Panc1 (cell line): ENCODE measurements at regions not wholly inside any gene's neighbourhood (a gene's known extent, or its start where the extent isn't known, plus 50 kb on each side); places are given as distances from the start of the nearest gene placed in this dataset.

Experiments used
- ATAC-seq: fragments of 200-7000 bp; cut with Tn5 transposase; 2 replicates; pipeline ENCODE4 v1.9.1; 2020; ENCODE audit warnings: mild to moderate bottlenecking, moderate library complexity
- BruUV-seq: library from RNA; stranded (reverse); fragments of 400-500 nt; replicated peaks from 2 replicates; lab custom pipeline; 2021; lab: Mats Ljungman, UMichigan
- CTCF ChIA-PET: fragments of 300-600 bp; sonication (Branson Sonifier 250); formaldehyde crosslinking; loops from one replicate; lab custom pipeline; 2022; ENCODE audit warnings: antibody characterized with exemption; lab: Charles Lee
- POLR2A ChIA-PET: fragments of 300-600 bp; sonication (Branson Sonifier 250); formaldehyde crosslinking; loops from one replicate; lab custom pipeline; 2022; ENCODE audit warnings: antibody characterized with exemption; lab: Charles Lee
- DNase-seq: peaks from one replicate; pipeline ENCODE4 v3.0.0-alpha.2; 2010; ENCODE audit warnings: low read depth, low spot score
- H3K27ac ChIP-seq: 2 replicates; pipeline ENCODE4 v1.5.1; 2011; ENCODE audit warnings: mild to moderate bottlenecking, low read length, inconsistent platforms
- H3K27me3 ChIP-seq: fragments of 200-500 bp; sonication (Bioruptor generic); 2 replicates; pipeline ENCODE4 v1.6.0; 2014; ENCODE audit warnings: low read length, inconsistent platforms; ENCODE audit not compliant: control insufficient read depth, insufficient read depth
- H3K36me3 ChIP-seq: fragments of 200-500 bp; sonication (Bioruptor generic); 2 replicates; pipeline ENCODE4 v1.5.1; 2014; ENCODE audit warnings: inconsistent platforms, mild to moderate bottlenecking, low read length, moderate library complexity; ENCODE audit not compliant: control insufficient read depth, insufficient read depth
- H3K4me1 ChIP-seq: 2 replicates; pipeline ENCODE4 v1.5.1; 2011; ENCODE audit warnings: inconsistent platforms, mild to moderate bottlenecking, low read length, moderate library complexity; ENCODE audit not compliant: control insufficient read depth, insufficient read depth
- H3K4me3 ChIP-seq, 2 experiments: 2 replicates each; pipeline ENCODE4 v1.5.1; 2011 to 2012; ENCODE audit warnings: low read depth in 2 of 2, low read length in 2 of 2, mild to moderate bottlenecking in 2 of 2, inconsistent platforms in 1 of 2, moderate library complexity in 1 of 2
- H3K9me3 ChIP-seq: fragments of 200-500 bp; sonication (Bioruptor generic); 2 replicates; pipeline ENCODE4 v1.5.1; 2014; ENCODE audit warnings: low read depth, mild to moderate bottlenecking, inconsistent platforms, low read length, moderate library complexity; ENCODE audit not compliant: control insufficient read depth, insufficient read depth
- POLR2AphosphoS5 ChIP-seq: IDR thresholded peaks from 2 replicates; pipeline ENCODE4 v1.6.1; 2012; ENCODE audit warnings: mild to moderate bottlenecking, low read depth, low read length, moderate library complexity
- SIN3A ChIP-seq: IDR thresholded peaks from 2 replicates; pipeline ENCODE4 v1.6.1; 2012; ENCODE audit warnings: low read depth, mild to moderate bottlenecking, low read length, moderate library complexity, borderline replicate concordance; ENCODE audit not compliant: insufficient read depth
- TCF7L2 ChIP-seq: IDR thresholded peaks from 2 replicates; pipeline ENCODE4 v1.6.1; 2011; ENCODE audit warnings: mild to moderate bottlenecking, low read depth, low read length, inconsistent platforms
- in situ Hi-C: cut with HindIII; loops from 2 replicates; pipeline ENCODE4 v1.10.0; 2016; ENCODE audit warnings: low sequenced_read_pairs, low pct_unique_long_range_greater_than_20kb
- intact Hi-C: fragments of 100-400 bp; cut with micrococcal nuclease; formaldehyde crosslinking; loops from one replicate; pipeline ENCODE4 v1.10.0; 2022; ENCODE audit not compliant: unreplicated experiment
- TF ChIP-seq, protein P1 (sequence below): fragments of 450-650 bp; IDR thresholded peaks from 2 replicates; pipeline ENCODE4 v1.5.1; 2017; ENCODE audit warnings: mild to moderate bottlenecking
- TF ChIP-seq, protein P2 (sequence below), 2 experiments: IDR thresholded peaks; 2 replicates each; pipeline ENCODE4 v1.6.1; 2011 to 2012; ENCODE audit warnings: low read depth in 2 of 2, control low read depth in 1 of 2, low read length in 1 of 2, mild to moderate bottlenecking in 1 of 2, moderate library complexity in 1 of 2; ENCODE audit not compliant: insufficient read depth in 1 of 2

DNA sequence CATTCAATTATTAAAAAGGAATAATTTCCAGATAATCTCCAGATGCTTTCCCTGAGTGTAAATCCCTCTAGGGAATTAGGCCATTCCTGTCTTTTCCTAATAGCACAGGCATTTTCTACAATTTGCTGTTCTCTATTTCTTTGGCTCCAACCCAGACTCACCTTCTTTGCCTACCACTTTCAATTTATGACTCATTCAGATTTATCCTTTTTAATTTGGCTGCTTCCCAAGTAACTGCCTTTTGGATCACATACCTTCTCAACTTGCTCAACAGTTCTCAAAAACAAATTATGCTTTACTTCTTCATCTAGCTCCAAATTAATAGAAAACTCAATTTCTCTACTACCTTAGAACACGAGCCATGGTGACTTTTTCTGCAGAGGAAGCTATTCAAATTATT is 1166.3 kb upstream of the PCDH7 start:
- BruUV-seq: no TSS peak
- intact Hi-C loops: no loop called here
- POLR2A ChIA-PET: no interaction called here
- no peak overlapping the region for H3K4me3 ChIP-seq
- H3K27ac ChIP-seq: no peak overlapping the region
- no peak for TF ChIP-seq POLR2AphosphoS5
- TF ChIP-seq SIN3A: no peak
- TF ChIP-seq, protein P1, sequence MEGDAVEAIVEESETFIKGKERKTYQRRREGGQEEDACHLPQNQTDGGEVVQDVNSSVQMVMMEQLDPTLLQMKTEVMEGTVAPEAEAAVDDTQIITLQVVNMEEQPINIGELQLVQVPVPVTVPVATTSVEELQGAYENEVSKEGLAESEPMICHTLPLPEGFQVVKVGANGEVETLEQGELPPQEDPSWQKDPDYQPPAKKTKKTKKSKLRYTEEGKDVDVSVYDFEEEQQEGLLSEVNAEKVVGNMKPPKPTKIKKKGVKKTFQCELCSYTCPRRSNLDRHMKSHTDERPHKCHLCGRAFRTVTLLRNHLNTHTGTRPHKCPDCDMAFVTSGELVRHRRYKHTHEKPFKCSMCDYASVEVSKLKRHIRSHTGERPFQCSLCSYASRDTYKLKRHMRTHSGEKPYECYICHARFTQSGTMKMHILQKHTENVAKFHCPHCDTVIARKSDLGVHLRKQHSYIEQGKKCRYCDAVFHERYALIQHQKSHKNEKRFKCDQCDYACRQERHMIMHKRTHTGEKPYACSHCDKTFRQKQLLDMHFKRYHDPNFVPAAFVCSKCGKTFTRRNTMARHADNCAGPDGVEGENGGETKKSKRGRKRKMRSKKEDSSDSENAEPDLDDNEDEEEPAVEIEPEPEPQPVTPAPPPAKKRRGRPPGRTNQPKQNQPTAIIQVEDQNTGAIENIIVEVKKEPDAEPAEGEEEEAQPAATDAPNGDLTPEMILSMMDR: no peak
- TF ChIP-seq, protein P2, sequence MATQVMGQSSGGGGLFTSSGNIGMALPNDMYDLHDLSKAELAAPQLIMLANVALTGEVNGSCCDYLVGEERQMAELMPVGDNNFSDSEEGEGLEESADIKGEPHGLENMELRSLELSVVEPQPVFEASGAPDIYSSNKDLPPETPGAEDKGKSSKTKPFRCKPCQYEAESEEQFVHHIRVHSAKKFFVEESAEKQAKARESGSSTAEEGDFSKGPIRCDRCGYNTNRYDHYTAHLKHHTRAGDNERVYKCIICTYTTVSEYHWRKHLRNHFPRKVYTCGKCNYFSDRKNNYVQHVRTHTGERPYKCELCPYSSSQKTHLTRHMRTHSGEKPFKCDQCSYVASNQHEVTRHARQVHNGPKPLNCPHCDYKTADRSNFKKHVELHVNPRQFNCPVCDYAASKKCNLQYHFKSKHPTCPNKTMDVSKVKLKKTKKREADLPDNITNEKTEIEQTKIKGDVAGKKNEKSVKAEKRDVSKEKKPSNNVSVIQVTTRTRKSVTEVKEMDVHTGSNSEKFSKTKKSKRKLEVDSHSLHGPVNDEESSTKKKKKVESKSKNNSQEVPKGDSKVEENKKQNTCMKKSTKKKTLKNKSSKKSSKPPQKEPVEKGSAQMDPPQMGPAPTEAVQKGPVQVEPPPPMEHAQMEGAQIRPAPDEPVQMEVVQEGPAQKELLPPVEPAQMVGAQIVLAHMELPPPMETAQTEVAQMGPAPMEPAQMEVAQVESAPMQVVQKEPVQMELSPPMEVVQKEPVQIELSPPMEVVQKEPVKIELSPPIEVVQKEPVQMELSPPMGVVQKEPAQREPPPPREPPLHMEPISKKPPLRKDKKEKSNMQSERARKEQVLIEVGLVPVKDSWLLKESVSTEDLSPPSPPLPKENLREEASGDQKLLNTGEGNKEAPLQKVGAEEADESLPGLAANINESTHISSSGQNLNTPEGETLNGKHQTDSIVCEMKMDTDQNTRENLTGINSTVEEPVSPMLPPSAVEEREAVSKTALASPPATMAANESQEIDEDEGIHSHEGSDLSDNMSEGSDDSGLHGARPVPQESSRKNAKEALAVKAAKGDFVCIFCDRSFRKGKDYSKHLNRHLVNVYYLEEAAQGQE (IDR thresholded peaks at IDR 0.05; ENCODE audit: insufficient read depth in 1 of 2, low read depth in 2 of 2, low read length in 1 of 2): no peak
- TF ChIP-seq TCF7L2: no peak
- no peak for ATAC-seq
- in situ Hi-C loops: no loop called here
- no peak for DNase-seq
- no peaks in the 10 kb centered on the region for H3K27me3 ChIP-seq
- no peaks in the 10 kb centered on the region for H3K36me3 ChIP-seq
- CTCF ChIA-PET: no interaction called here
- H3K4me1 ChIP-seq: no peaks in the 10 kb centered on the region
- no peaks in the 10 kb centered on the region for H3K9me3 ChIP-seq

DNA sequence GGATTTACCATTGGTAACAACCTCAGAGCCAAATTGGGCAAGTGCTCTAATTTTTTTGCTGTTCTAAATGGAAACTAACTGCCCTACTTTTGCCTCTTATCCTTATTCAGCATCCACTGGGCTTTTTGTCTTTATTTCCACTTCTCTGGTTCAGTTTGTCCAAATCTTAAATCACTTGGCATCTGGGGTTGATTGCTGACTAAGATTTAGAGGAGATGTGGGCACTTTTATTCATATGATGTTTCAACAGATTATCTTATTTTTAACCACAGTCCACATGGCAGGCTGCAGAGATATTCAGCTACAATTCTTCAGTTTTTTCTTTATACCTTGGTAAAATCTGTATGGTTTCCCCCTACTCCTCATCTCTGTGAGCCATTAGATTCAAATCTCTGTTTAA is 1161.4 kb upstream of the PCDH7 start:
- H3K36me3 ChIP-seq: no peaks in the 10 kb centered on the region
- ChIA-PET CTCF (no interaction called here), POLR2A (no interaction called here)
- no peaks in the 10 kb centered on the region for H3K27me3 ChIP-seq
- no TSS peak for BruUV-seq
- H3K4me3 ChIP-seq: no peak overlapping the region
- intact Hi-C loops (no loop called here), in situ Hi-C loops (no loop called here)
- TF ChIP-seq TCF7L2 (no peak), POLR2AphosphoS5 (no peak), SIN3A (no peak)
- TF ChIP-seq, protein P2 (IDR thresholded peaks at IDR 0.05; ENCODE audit: insufficient read depth in 1 of 2, low read depth in 2 of 2, low read length in 1 of 2): no peak
- TF ChIP-seq, protein P1: no peak
- no peaks in the 10 kb centered on the region for H3K4me1 ChIP-seq
- ATAC-seq (no peak), DNase-seq (no peak)
- H3K27ac ChIP-seq: no peak overlapping the region
- no peaks in the 10 kb centered on the region for H3K9me3 ChIP-seq
